ENCODE measurements at regions not wholly inside any gene's neighbourhood (a gene's known extent, or its start where the extent isn't known, plus 50 kb on each side); places are given as distances from the start of the nearest gene placed in this dataset.

DNA sequence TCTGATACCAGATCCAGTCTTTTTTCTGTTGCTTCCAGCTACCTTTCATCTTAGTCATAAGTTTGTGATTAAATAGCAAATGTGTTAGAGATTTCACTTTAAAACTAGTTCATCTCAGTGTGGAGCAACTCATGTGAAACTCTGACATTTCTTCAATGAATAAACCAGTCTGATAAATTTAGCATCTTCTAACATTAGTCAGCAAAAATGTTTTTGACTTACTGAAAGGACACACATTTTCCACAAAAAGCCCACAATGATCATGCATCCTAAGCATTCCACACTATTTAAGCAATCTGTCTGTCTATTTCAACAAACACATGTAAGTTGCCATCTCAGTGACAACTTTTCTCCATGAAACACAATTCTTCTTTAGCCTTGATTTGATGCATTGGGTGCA, 222.2 kb upstream of the SLC35B3 start:
- TF ChIP-seq, protein P1, sequence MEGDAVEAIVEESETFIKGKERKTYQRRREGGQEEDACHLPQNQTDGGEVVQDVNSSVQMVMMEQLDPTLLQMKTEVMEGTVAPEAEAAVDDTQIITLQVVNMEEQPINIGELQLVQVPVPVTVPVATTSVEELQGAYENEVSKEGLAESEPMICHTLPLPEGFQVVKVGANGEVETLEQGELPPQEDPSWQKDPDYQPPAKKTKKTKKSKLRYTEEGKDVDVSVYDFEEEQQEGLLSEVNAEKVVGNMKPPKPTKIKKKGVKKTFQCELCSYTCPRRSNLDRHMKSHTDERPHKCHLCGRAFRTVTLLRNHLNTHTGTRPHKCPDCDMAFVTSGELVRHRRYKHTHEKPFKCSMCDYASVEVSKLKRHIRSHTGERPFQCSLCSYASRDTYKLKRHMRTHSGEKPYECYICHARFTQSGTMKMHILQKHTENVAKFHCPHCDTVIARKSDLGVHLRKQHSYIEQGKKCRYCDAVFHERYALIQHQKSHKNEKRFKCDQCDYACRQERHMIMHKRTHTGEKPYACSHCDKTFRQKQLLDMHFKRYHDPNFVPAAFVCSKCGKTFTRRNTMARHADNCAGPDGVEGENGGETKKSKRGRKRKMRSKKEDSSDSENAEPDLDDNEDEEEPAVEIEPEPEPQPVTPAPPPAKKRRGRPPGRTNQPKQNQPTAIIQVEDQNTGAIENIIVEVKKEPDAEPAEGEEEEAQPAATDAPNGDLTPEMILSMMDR (IDR thresholded peaks at IDR 0.05; ENCODE audit: extremely low read depth in 1 of 2, insufficient read depth in 1 of 2, low read depth in 1 of 2, low read length in 2 of 2): no peak
- no peak for TF ChIP-seq POLR2A (IDR thresholded peaks at IDR 0.05; ENCODE audit: low read depth, low read length)
- TF ChIP-seq POLR2AphosphoS5 (IDR thresholded peaks at IDR 0.05; ENCODE audit: insufficient read depth, low read depth, low read length): no peak
- TF ChIP-seq JUN (IDR thresholded peaks at IDR 0.05; ENCODE audit: borderline replicate concordance, insufficient read depth, insufficient read length, low read depth): no peak
- TF ChIP-seq EZH2 (IDR thresholded peaks at IDR 0.05; ENCODE audit: borderline replicate concordance, low read depth, low read length, severe bottlenecking): no peak
- no peak for TF ChIP-seq MYC (IDR thresholded peaks at IDR 0.05; ENCODE audit: low read depth, low read length)
